GM18867 (cell line): ENCODE measurements at regions not wholly inside any gene's neighbourhood (a gene's known extent, or its start where the extent isn't known, plus 50 kb on each side); places are given as distances from the start of the nearest gene placed in this dataset.

ENCODE experiments used
- ATAC-seq: cut with Tn5 transposase; IDR thresholded peaks from one replicate; pipeline ENCODE4 v1.9.1; 2021; ENCODE audit warnings: mild to moderate bottlenecking, moderate library complexity; ENCODE audit not compliant: unreplicated experiment

DNA sequence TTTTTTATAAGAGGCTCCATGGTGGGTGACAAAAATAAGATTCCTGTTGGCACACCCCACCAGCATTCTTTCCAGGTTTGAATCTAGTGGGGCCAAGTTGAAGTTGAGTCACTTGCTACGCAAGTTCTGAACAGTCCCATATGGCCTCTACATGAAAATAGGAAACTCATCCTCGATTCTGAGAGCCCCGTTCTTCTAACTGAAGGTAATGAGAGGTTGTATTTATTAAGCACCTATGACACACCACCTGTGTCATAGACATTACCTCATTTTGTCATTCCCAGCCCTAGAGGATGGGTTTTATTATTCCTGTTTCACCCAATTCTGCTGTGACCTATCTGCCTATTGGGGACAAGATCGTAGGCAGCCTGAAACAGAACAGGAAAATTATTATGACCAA is 131.7 kb downstream of the ACTL7B start:
- ATAC-seq = no peak

DNA sequence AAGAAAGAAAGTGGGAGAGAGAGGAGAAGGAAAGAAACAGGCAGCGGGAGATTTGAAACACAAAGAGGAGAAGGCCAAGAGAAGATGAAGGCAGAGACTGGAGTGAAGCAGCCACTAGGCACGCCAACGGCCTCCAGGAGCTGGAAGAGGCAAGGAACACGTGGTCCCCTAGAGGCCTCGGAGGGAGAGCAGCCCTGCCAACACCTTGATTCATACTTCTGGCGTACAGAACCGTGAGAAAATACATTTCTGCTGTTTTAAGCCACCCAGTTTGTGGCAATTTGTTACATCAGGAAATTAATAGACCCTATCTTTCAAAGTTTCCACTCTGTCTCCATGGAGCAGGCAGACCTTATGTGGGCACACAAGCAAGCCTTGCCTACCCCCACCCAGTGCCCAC is 133.4 kb downstream of the ACTL7B start:
- ATAC-seq = no peak

DNA sequence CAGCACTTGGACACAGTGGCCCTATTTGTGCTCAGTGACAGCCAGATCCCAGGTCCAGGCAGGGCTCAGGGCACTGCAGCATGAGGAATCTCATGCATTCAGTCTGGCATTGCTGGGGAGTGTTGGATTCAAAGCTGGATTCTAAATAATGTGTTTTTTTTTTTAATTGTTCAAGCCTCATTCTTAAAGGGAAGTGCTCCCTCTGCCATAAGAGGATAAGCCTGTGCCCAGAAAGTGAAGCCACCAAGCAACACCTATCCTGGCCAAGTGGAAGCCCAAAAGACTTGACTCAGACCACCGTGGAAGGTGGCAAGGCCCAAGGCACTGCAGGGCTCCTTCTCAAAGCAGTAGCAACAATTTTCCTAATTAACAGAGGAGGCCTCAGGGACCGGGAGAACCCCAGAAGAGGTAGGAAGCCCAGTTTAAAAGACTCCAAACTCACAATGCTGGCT is 135.6 kb downstream of the ACTL7B start:
- ATAC-seq = no peak

DNA sequence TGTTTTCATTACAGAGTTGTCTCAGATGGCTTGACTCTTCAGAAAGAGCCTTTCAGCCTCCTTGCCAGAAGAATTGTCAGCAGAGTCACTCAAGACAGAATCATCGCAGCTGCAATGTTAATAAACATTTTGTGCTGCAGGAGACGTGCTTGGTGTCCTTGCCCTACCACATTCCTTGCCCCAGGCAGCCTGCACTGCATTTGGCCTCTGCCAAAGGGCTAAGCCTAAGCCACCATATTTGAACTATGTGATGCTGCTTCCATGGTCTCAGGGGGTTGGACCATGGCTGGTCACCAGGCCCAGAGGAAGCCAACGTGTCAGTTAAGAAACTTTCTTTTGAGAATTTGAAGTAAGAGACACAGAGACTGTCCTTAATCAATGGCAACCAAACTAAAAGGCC is 145.4 kb downstream of the ACTL7B start:
- ATAC-seq = no peak

DNA sequence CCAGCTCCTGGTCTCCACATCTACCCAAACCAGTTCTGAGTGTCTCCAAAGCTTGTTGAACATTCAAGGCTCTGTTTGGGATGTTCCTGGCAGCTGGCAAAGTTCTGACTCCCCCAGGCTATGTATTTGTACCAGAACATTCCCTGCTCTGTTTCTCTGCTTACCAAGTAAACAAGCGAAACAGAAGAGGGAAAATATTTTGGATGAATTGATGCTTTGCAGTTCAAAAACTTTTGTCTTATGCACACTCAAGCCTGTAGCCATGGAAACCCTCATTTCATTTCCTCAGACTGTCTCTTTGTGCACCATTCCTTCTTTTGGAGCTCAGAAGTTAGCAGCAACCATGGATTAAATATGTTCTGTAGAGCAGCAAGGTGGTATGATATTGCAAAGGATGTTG is 145.8 kb downstream of the ACTL7B start:
- ATAC-seq = no peak

DNA sequence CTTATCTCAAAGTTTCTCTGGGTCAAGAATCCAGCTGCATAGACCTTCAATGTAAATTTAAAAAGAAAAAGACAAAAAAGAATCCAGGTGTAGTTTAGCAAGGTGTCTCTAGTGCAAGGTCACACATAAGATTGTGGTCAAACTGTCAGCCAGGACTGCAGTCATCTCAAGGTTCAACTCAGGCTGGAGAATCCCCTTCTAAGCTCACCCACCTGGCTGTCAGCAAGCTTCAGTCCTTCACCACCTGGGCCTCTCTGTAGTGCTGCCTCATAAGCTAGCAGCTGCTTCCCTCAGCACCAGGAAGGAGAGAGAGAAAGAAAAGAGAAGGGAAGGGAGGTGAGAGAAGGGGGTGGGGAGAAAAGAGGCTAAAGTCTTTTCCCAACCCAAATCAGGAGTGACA is 146.7 kb downstream of the ACTL7B start:
- ATAC-seq = no peak

DNA sequence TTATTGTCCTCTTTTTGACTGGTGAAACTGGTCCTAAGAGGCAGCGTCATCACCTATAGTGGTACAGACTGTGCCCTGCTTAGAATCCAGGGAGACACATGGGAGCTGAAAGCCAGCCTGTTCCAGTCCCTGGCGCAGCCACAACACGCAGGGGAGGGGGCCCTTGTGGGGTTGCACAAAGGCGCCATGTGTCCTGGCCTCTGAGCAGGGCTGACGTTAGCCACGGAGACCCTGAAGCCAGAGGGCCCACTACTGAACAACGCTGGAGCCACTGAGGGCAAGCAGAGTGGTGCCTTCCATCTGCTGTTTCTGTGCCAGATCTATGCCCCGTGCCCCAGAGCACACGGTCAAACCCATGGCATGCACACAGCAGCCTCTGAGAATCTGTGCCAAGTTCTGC is 147.3 kb downstream of the ACTL7B start:
- no peak for ATAC-seq

DNA sequence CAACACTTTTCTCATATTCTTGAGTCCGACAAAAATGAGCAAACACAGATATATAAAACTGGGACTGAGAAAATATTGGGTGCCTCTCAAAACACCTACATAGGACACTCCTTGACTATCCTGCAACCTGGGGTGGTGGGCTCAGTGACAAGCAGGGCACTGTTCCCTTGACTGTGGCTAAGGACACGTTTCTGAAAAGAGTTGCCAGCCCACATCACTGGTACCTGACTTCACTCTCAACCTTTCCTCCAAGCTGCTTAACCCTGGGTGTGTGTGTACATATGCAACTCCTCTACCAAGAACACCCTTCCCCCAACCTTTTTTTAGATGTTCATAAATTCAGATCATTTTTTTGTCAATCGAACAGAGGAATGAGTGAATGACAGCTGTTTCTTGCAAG is 148.7 kb downstream of the ACTL7B start:
- ATAC-seq = no peak

DNA sequence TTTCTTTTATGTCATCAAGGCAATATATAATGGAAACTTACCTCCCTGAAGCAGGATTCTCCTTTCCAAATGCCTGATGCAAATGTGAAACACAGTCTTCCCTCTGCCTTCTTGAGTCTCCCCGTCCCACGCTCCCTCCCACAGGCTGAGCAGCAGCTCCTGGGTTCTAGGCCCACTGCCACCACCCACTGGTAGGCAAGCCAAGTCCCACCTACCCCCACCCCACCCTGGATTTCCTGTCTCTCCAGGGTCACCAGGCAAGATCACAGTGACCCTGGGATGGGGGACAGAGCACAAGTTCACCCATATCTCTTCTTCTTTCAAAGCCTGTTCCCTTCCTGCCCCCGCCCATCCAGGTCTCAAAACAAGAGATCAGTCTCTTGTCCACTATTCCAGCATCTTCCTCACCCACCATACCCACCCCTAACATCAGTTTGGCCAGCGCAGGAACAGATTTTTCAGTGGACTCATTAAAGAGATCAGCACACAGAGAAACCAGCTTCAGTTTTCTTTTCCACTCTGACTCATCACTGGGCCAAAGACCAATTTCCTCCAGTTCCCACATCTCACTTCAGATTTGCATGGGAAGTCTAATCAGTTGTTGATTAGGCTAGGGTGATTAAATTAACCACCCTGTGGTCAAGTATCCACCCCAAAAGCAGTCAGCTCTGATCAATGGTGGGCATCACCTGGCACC is 151.5 kb downstream of the ACTL7B start:
- no peak for ATAC-seq

DNA sequence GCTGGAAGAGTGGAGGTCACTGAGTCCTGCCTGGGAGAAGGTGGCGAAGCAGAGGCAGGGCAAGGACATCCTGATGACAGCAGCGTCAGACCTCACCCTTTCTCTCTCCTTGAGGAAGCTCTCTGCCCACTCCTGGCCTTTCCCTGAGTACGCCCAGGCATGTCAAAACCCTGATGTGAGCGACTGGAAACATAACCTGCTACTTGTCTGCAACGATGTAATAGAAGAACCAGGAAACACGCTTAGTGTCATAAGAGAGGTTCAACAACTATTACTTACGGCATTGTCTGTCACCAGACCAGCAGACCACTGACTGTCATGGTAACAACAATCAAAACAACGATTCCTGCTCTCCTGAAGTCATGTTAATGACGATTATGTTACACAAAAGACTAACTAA is 152.4 kb downstream of the ACTL7B start:
- no peak for ATAC-seq

DNA sequence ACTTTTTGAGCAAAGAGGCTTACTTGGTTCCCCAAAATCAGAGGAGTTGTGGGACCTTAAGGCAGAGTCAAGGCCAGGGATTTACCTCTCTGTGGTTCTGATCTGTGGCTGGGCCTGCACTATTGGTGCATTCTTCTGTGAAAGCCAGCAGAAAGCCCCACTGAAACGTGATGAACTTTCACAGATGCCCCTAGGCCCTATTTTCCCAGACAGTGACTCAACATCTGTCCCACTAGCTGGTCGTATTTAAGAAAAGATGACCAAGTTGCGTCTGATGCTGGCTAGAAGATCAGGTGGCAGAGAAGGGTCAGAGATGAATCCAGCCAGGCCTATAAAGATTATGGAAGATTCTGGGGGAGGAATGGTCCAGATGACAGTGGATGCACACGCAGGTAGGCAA is 153.1 kb downstream of the ACTL7B start:
- ATAC-seq = no peak

DNA sequence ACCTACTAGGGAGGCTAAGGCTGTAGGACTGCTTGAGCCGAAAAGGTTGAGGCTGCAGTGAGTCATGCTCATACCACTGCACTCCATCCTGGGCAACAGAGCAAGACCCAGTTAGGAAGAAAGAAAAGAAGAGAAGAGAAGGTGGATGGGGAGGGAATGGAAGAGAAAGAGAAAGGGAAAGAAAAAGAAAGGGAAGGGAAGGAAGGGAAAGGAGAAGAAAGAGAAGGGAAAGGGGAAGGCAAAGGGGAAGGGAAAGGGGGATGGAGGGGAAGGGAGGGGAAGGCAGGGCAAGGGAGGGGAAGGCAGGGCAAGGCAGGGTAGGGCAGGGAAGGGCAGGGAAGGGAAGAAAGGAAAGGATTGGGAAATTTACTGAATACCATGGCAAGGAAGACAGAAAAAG is 157.0 kb downstream of the ACTL7B start:
- no peak for ATAC-seq

DNA sequence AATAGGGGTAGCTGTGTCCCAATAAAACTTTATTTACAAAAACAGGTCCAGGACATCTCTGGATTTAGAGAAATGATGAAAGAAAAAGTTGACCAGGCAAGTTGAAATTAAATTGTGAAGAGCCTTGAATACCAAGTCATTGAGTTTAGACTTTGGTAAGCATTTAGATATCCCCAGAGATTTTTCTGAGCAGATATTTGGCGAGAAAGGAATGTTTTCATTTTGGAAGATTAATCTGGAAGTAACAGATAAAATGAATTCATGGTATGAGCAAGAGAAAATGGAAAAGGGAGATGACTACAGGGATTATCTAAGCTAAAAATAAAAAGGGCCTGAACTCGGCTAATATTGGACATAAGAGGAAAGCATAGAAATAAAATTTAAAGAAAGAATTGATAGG is 157.6 kb downstream of the ACTL7B start:
- ATAC-seq = no peak

DNA sequence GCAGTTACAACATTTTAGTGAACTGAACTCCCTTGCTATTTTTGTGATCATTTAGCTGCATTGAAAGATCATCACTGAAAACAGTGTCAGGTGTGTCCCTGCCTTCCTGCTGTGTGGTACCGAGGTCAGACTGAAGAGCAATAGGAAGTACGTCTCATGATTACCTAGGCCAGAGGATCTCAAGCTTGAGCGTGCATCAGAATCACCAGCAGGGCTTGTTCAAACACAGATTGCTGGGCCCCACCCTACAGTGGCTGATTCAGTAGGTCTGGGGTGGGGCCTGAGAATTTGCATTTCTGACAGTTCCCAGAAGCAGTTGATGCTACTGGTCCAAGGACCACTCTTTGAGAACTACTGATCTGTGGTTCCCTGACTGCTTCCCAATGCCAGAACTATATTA is 159.6 kb downstream of the ACTL7B start:
- no peak for ATAC-seq

DNA sequence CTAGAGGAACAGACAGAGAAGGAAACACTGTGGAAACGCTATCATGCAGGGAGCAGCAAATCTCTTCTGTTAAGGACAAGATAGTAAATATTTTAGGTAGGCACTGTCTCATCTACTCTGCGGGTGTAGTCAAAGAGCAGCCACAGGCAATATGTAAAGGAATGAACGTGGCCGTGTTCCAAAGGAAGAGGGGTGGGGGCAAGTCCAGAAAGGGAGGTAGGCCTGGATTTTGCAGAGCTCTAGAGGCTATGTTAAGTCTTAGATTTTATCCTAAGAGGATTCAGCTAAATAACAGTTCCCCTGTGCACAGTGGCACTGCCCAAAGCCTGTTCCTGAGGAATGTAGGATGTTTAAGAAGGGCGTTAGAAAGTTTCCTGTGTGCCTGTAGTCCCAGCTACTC is 161.6 kb downstream of the ACTL7B start:
- ATAC-seq = no peak

DNA sequence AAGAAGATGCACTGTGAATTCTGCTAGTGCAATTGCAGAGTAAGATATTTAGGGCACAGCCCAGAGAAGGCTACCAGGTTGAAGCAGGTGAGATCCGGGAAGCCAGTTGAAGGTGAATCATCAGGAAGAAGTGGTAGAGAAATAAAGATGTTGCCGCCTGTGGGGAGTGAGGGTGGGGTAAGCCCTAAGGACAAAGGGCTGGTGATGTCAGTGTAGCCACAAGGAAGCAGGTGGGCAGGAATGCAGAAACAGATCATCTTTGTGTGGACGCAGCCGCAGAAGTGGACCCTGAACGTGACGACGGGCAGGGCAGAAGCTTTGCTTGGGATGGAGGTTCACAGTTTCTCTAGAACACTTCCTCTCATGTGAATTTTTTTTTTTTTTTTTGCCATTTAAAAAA is 164.2 kb downstream of the ACTL7B start:
- ATAC-seq = no peak

DNA sequence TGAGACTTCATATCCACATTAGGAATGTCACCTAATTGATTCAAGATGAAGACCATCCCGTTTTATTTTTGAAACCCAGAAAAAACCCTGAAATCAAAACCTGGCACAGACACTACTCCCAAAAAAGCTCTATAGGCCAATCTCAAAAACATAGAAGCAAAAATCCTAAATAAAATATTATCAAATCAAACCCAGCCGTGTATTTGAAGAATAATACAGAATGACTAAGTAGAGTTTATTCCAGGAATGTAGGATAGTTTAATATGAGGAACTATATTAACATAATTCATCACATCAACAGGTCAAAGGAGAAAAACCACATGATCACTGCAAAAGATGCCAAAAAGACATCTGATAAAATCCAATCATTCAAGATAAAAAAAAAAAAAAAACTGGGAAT is 167.1 kb downstream of the ACTL7B start:
- ATAC-seq = no peak

DNA sequence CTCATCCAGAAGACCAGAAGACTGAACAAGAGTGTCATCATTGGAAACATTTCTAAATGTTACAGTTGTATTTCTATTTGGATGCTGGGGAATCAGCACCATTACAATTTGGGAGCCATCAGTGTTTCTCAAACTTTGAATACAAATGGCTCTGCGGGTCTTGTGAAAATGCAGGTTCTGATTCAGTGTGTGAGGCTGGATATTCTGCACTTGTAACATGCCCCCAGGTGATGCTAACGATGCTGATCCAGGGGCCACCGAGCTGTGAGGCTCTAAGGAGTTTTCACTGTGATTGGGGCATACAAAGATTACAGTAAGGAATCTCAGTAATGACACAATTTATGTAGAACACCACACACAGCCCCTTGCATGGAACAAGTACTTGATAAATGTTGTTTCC is 167.7 kb downstream of the ACTL7B start:
- no peak for ATAC-seq

DNA sequence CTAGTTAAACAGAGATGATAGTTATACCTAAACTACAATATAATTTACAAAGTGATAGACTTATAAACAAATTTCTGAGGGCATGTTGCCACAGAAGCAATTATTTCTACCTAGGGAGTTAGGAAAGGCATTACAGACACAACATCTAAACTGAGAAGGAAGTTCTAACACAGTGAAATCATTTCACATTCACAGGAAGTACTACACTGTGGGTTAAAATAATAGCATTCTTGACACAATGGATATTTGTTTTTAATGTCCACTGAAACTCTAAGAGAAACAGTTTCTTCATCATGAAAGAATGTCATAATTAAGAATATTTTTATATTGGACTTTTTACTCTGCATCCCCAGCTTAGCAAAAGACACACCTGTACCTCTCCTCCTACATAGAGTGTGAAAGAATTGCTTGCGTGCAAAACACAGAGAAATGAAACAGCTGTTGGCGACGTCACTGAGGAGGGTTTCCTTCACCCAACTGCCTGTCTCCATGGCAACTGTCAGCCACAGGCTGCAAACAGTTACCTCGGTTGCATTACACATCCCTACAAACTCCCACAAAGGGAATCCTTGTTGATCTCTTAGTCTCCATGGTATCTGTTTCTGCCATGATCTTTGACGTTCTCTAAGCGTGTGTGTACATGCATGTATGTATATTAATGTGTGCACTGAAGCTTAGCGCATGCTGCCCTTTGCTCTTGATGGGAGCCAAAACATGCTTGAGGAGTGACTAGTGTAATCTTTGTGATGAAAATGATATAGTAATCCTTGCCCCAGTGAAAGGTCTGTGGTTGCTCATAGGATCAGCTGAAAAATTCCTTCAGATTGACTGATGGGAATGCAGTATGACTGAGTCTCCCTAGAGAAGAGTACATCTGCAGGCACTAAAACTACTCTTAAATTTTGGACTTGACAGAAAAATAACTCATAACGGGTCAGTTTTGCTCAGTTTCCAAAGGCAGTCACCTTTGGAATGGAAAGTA is 168.5 kb downstream of the ACTL7B start:
- ATAC-seq = no peak

DNA sequence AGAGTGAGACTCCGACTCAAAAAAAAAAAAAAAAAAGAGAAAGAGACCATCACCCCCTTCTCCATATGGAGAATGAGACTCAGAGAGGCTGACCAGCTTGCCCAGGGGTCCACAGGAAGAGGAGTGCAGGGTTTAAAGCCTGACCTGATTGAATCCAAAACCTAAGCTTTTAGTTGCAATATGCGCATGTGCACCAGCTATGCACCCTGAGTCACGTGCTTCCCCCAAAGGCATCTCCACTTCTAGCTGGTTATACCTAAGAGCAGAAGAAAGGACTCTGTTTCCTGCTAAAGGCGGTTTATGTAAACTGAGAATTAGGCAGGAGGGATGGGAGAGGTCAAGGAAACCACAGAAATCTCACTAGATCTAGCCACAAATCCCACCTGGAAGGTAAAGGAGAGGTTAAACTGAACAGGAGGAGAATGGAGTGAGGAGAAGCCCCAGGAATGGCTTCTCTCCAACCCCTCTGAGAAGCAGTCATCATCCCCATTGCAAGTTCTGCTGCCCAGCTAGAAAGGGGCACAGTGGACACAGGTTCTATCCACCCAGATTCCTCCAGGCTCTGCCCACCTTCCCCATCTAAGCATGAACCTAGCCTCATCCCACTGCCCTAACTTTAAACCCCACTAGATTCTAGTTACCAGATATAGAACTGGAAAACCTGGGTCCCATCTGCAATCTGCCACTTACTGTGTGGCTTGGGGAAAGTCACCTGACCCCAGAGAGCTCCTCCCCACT is 171.3 kb downstream of the ACTL7B start:
- no peak for ATAC-seq

DNA sequence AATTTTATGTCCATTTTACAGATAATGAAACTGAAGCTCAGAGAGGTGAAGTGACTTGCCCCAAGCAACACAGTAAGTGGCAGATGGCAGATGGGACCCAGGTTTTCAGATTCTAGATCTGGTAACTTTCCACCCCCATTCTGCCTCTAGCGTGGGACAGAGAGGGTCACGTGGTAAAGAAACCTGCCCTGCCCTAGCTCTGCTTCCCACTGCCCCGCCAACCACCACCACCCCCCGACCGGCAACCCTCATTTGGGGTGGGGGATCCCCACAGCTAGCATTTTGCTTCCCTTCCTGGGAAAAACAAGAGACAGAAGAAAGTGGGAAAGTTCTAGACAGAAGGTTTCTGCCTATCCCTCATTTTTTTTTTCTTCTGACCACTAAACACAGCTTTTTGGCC is 172.5 kb downstream of the ACTL7B start:
- no peak for ATAC-seq
